ENCODE measurements at regions not wholly inside any gene's neighbourhood (a gene's known extent, or its start where the extent isn't known, plus 50 kb on each side); places are given as distances from the start of the nearest gene placed in this dataset.

GRCh38 chr4:132709056-132709455 lies 440.0 kb upstream of the PCDH10 start:
- ChIA-PET CTCF (ENCODE audit: low intra/inter-chr PET ratio, low total read pairs) (no interaction called here), POLR2A (no interaction called here)
- no peak overlapping the region for H3K9ac ChIP-seq (ENCODE audit: insufficient read depth, low read depth, low read length)
- FAIRE-seq, result no peak
- H4K20me1 ChIP-seq (ENCODE audit: insufficient read depth, low read length), result no peaks in the 10 kb centered on the region
- TF ChIP-seq XRCC5 (optimal IDR thresholded peaks at IDR 0.05; ENCODE audit: low read length) (no peak), THYN1 (CRISPR knock-in tag; IDR thresholded peaks at IDR 0.05; ENCODE audit: borderline replicate concordance, low read depth) (no peak), ZNF780A (CRISPR knock-in tag; IDR thresholded peaks at IDR 0.05) (no peak), NR2F2 (IDR thresholded peaks at IDR 0.05; ENCODE audit: borderline replicate concordance, low read depth) (no peak), GATA4 (IDR thresholded peaks at IDR 0.05; ENCODE audit: borderline replicate concordance, low read depth) (no peak), ETV5 (CRISPR knock-in tag; IDR thresholded peaks at IDR 0.05; ENCODE audit: borderline replicate concordance) (no peak), IKZF5 (CRISPR knock-in tag; IDR thresholded peaks at IDR 0.05) (no peak), NFIC (IDR thresholded peaks at IDR 0.05; ENCODE audit: low read length) (no peak), IKZF4 (CRISPR knock-in tag; IDR thresholded peaks at IDR 0.05; ENCODE audit: borderline replicate concordance, low read depth, not compliant biosample characterization) (no peak), MAFF (IDR thresholded peaks at IDR 0.05; ENCODE audit: low read depth, low read length) (no peak), ZNF343 (CRISPR knock-in tag; IDR thresholded peaks at IDR 0.05) (no peak), ZNF607 (CRISPR knock-in tag; IDR thresholded peaks at IDR 0.05; ENCODE audit: borderline replicate concordance) (no peak), JDP2 (CRISPR knock-in tag; IDR thresholded peaks at IDR 0.05; ENCODE audit: borderline replicate concordance) (no peak), HBP1 (CRISPR knock-in tag; IDR thresholded peaks at IDR 0.05; ENCODE audit: low read depth) (no peak), RNF2 (conservative IDR thresholded peaks at IDR 0.05; ENCODE audit: low read depth) (no peak), SIX4 (CRISPR knock-in tag; IDR thresholded peaks at IDR 0.05) (no peak)
- no peak overlapping the region for H3K27ac ChIP-seq (ENCODE audit: extremely low read length, insufficient read depth, low read length)
- intact Hi-C loops (cut with micrococcal nuclease; ENCODE audit: unreplicated experiment), result no loop called here
- H3K4me3 ChIP-seq (replicated peaks in 1 of 3; ENCODE audit: insufficient read depth in 1 of 3, low read depth in 2 of 3, low read length in 3 of 3), result no peak overlapping the region
- no peaks in the 10 kb centered on the region for H3K27me3 ChIP-seq (ENCODE audit: control insufficient read depth in 1 of 2, insufficient read depth in 2 of 2, low read length in 2 of 2)
- no peaks in the 10 kb centered on the region for H3K9me3 ChIP-seq (ENCODE audit: low read length)
- no peaks in the 10 kb centered on the region for H3K4me1 ChIP-seq (ENCODE audit: insufficient read depth, low read length)
- 0% methylated on average over 1 of the region's 1 CpG for WGBS (ENCODE audit: low lambda C conversion rate)
- in situ Hi-C loops (cut with HindIII; ENCODE audit: extremely low pct_ligation_motif_present, low pct_unique_long_range_greater_than_20kb), result no loop called here
- ATAC-seq, result no peak
- H2AFZ ChIP-seq (ENCODE audit: low read length), result no peak overlapping the region
- BruUV-seq (replicated peaks), result no TSS peak
- no peak for DNase-seq (ENCODE audit: low spot score)
- no peaks in the 10 kb centered on the region for H3K79me2 ChIP-seq (ENCODE audit: insufficient read depth, low read length)
- no peaks in the 10 kb centered on the region for H3K36me3 ChIP-seq (replicated peaks in 1 of 2; ENCODE audit: control insufficient read depth in 1 of 2, insufficient read depth in 2 of 2, low read length in 2 of 2)
- H3K4me2 ChIP-seq (ENCODE audit: low read depth, low read length), result no peak overlapping the region

All from HepG2 (cell line).